ENCODE measurements at regions not wholly inside any gene's neighbourhood (a gene's known extent, or its start where the extent isn't known, plus 50 kb on each side); places are given as distances from the start of the nearest gene placed in this dataset.
"Not testable (repeated sequence)": the region's sequence is repeated elsewhere in the genome, so short reads cannot be mapped to it uniquely, and the experiment has no call there.

GRCh38 chr5:163941079-163941478 lies 435.7 kb downstream of the MAT2B start:
- H3K27ac Mint-ChIP-seq = no peak overlapping the region
- H3K4me1 Mint-ChIP-seq = peaks cover 2 to 12% of the 10 kb centered on the region in 2 donors
- no peak for DNase-seq
- no peak overlapping the region for H3K4me3 Mint-ChIP-seq
- H3K9me3 Mint-ChIP-seq = no peaks in the 10 kb centered on the region
- no peaks in the 10 kb centered on the region for H3K36me3 Mint-ChIP-seq
- no peaks in the 10 kb centered on the region for H3K27me3 Mint-ChIP-seq (ENCODE audit: low read depth in 3 of 3)

GRCh38 chr5:163943546-163943945 lies 438.1 kb downstream of the MAT2B start:
- H3K36me3 Mint-ChIP-seq = no peaks in the 10 kb centered on the region
- no peaks in the 10 kb centered on the region for H3K27me3 Mint-ChIP-seq (ENCODE audit: low read depth in 3 of 3)
- DNase-seq = no peak
- H3K9me3 Mint-ChIP-seq = no peaks in the 10 kb centered on the region
- peaks cover 2 to 12% of the 10 kb centered on the region in 2 donors for H3K4me1 Mint-ChIP-seq
- no peak overlapping the region for H3K4me3 Mint-ChIP-seq
- H3K27ac Mint-ChIP-seq = no peak overlapping the region

- H3K9me3 Mint-ChIP-seq = no peaks in the 10 kb centered on the region
- H3K27ac Mint-ChIP-seq = no peak overlapping the region
- no peak overlapping the region for H3K4me3 Mint-ChIP-seq
- DNase-seq = no peak
- no peaks in the 10 kb centered on the region for H3K27me3 Mint-ChIP-seq (ENCODE audit: low read depth in 3 of 3)
- peaks cover 2 to 12% of the 10 kb centered on the region in 2 donors for H3K4me1 Mint-ChIP-seq
- no peaks in the 10 kb centered on the region for H3K36me3 Mint-ChIP-seq
Measured at GRCh38 chr5:163944738-163945137, 439.3 kb downstream of the MAT2B start.

- Mint-ChIP-seq H3K9me3 (no peaks in the 10 kb centered on the region), H3K4me1 (no peaks in the 10 kb centered on the region), H3K27me3 (ENCODE audit: low read depth in 3 of 3) (peaks cover 0 to 6% (median 1%) of the 10 kb centered on the region in 3 donors), H3K27ac (no peak overlapping the region), H3K36me3 (no peaks in the 10 kb centered on the region), H3K4me3 (no peak overlapping the region)
- no peak for DNase-seq
Measured at GRCh38 chr5:163947848-163948666, 442.6 kb downstream of the MAT2B start.

GRCh38 chr5:163950248-163950647 lies 444.8 kb downstream of the MAT2B start:
- no peak overlapping the region for H3K4me3 Mint-ChIP-seq
- no peaks in the 10 kb centered on the region for H3K36me3 Mint-ChIP-seq
- no peaks in the 10 kb centered on the region for H3K4me1 Mint-ChIP-seq
- no peak overlapping the region for H3K27ac Mint-ChIP-seq
- peaks cover 0 to 8% (median 1%) of the 10 kb centered on the region in 3 donors for H3K27me3 Mint-ChIP-seq (ENCODE audit: low read depth in 3 of 3)
- H3K9me3 Mint-ChIP-seq = no peaks in the 10 kb centered on the region
- DNase-seq = no peak

GRCh38 chr5:163951069-163951468 lies 445.6 kb downstream of the MAT2B start:
- H3K36me3 Mint-ChIP-seq = no peaks in the 10 kb centered on the region
- H3K9me3 Mint-ChIP-seq = no peaks in the 10 kb centered on the region
- no peak overlapping the region for H3K4me3 Mint-ChIP-seq
- peaks cover 0 to 8% (median 1%) of the 10 kb centered on the region in 3 donors for H3K27me3 Mint-ChIP-seq (ENCODE audit: low read depth in 3 of 3)
- no peak for DNase-seq
- no peaks in the 10 kb centered on the region for H3K4me1 Mint-ChIP-seq
- H3K27ac Mint-ChIP-seq = no peak overlapping the region

GRCh38 chr5:163953901-163954300 lies 448.5 kb downstream of the MAT2B start:
- H3K4me1 Mint-ChIP-seq = no peaks in the 10 kb centered on the region
- H3K27ac Mint-ChIP-seq = no peak overlapping the region
- no peak for DNase-seq
- no peak overlapping the region for H3K4me3 Mint-ChIP-seq
- H3K36me3 Mint-ChIP-seq = no peaks in the 10 kb centered on the region
- H3K27me3 Mint-ChIP-seq (ENCODE audit: low read depth in 3 of 3) = peaks cover 0 to 8% (median 1%) of the 10 kb centered on the region in 3 donors
- no peaks in the 10 kb centered on the region for H3K9me3 Mint-ChIP-seq

- H3K27me3 Mint-ChIP-seq (ENCODE audit: low read depth in 3 of 3); H3K36me3 Mint-ChIP-seq; H3K4me3 Mint-ChIP-seq; H3K27ac Mint-ChIP-seq; H3K4me1 Mint-ChIP-seq; H3K9me3 Mint-ChIP-seq; DNase-seq: not testable (repeated sequence)
Measured at GRCh38 chr5:163961230-163961629, 455.8 kb downstream of the MAT2B start.

GRCh38 chr5:163963881-163964280 lies 458.5 kb downstream of the MAT2B start:
- DNase-seq = no peak
- Mint-ChIP-seq H3K27ac (no peak overlapping the region), H3K27me3 (ENCODE audit: low read depth in 3 of 3) (no peaks in the 10 kb centered on the region), H3K9me3 (no peaks in the 10 kb centered on the region), H3K4me3 (no peak overlapping the region), H3K4me1 (peaks cover 0 to 1% of the 10 kb centered on the region in 2 donors), H3K36me3 (no peaks in the 10 kb centered on the region)

- Mint-ChIP-seq H3K36me3 (no peaks in the 10 kb centered on the region), H3K4me3 (no peak overlapping the region), H3K4me1 (peaks cover 0 to 1% of the 10 kb centered on the region in 2 donors), H3K27me3 (ENCODE audit: low read depth in 3 of 3) (no peaks in the 10 kb centered on the region), H3K27ac (no peak overlapping the region), H3K9me3 (no peaks in the 10 kb centered on the region)
- DNase-seq = no peak
Measured at GRCh38 chr5:163964671-163965070, 459.3 kb downstream of the MAT2B start.

- Mint-ChIP-seq H3K4me1 (peaks cover 0 to 1% of the 10 kb centered on the region in 2 donors), H3K4me3 (no peak overlapping the region), H3K9me3 (peaks cover 0 to 3% (median 0%) of the 10 kb centered on the region in 6 donors), H3K27ac (no peak overlapping the region), H3K36me3 (peaks cover 0 to 2% (median 0%) of the 10 kb centered on the region in 3 donors), H3K27me3 (ENCODE audit: low read depth in 3 of 3) (peaks cover 0 to 2% (median 0%) of the 10 kb centered on the region in 3 donors)
- DNase-seq = no peak
Measured at GRCh38 chr5:163967268-163967667, 461.8 kb downstream of the MAT2B start.

- H3K27ac Mint-ChIP-seq = no peak overlapping the region
- peaks cover 0 to 4% (median 0%) of the 10 kb centered on the region in 3 donors for H3K36me3 Mint-ChIP-seq
- H3K27me3 Mint-ChIP-seq (ENCODE audit: low read depth in 3 of 3) = peaks cover 0 to 4% (median under 1%) of the 10 kb centered on the region in 3 donors
- H3K4me3 Mint-ChIP-seq = no peak overlapping the region
- no peak for DNase-seq
- peaks cover 0 to 1% of the 10 kb centered on the region in 2 donors for H3K4me1 Mint-ChIP-seq
- H3K9me3 Mint-ChIP-seq = peaks cover 0 to 5% (median 0%) of the 10 kb centered on the region in 6 donors
Measured at GRCh38 chr5:163968651-163969050, 463.2 kb downstream of the MAT2B start.

- Mint-ChIP-seq H3K27ac (no peak overlapping the region), H3K36me3 (peaks cover 0 to 4% (median 0%) of the 10 kb centered on the region in 3 donors), H3K4me3 (no peak overlapping the region), H3K27me3 (ENCODE audit: low read depth in 3 of 3) (peaks cover 0 to 4% (median 3%) of the 10 kb centered on the region in 3 donors), H3K9me3 (peaks cover 0 to 9% (median 0%) of the 10 kb centered on the region in 6 donors), H3K4me1 (no peaks in the 10 kb centered on the region)
- no peak for DNase-seq
Measured at GRCh38 chr5:163976696-163977095, 471.3 kb downstream of the MAT2B start.

GRCh38 chr5:163978897-163979296 lies 473.5 kb downstream of the MAT2B start:
- DNase-seq = no peak
- Mint-ChIP-seq H3K27ac (no peak overlapping the region), H3K9me3 (peaks cover 0 to 4% (median 0%) of the 10 kb centered on the region in 6 donors), H3K4me1 (no peaks in the 10 kb centered on the region), H3K36me3 (no peaks in the 10 kb centered on the region), H3K27me3 (ENCODE audit: low read depth in 3 of 3) (peaks cover 0 to 2% (median 0%) of the 10 kb centered on the region in 3 donors), H3K4me3 (no peak overlapping the region)

GRCh38 chr5:163988566-163988965 lies 483.1 kb downstream of the MAT2B start:
- Mint-ChIP-seq H3K9me3 (peaks cover 0 to 4% (median 0%) of the 10 kb centered on the region in 6 donors), H3K36me3 (peaks cover 0 to 3% (median 0%) of the 10 kb centered on the region in 3 donors), H3K4me3 (no peak overlapping the region), H3K4me1 (no peaks in the 10 kb centered on the region), H3K27ac (no peak overlapping the region), H3K27me3 (ENCODE audit: low read depth in 3 of 3) (peaks cover 0 to 2% (median 2%) of the 10 kb centered on the region in 3 donors)
- DNase-seq = no peak
